ENCODE measurements at regions not wholly inside any gene's neighbourhood (a gene's known extent, or its start where the extent isn't known, plus 50 kb on each side); places are given as distances from the start of the nearest gene placed in this dataset.
"Not testable (repeated sequence)": the region's sequence is repeated elsewhere in the genome, so short reads cannot be mapped to it uniquely, and the experiment has no call there.

- not testable (repeated sequence) for DNase-seq (ENCODE audit: low read depth, low spot score)
These were observed 135.0 kb upstream of the ZNF658 start for GRCh38 chr9:66765531-66765930.

GRCh38 chr9:66771504-66771903 lies 129.0 kb upstream of the ZNF658 start:
- DNase-seq (ENCODE audit: low read depth, low spot score), result not testable (repeated sequence)

GRCh38 chr9:66774618-66775017 lies 125.9 kb upstream of the ZNF658 start:
- not testable (repeated sequence) for DNase-seq (ENCODE audit: low read depth, low spot score)

- DNase-seq (ENCODE audit: low read depth, low spot score), result not testable (repeated sequence)
These were observed 120.4 kb upstream of the ZNF658 start for GRCh38 chr9:66779944-66780661.

GRCh38 chr9:66781240-66781639 lies 119.3 kb upstream of the ZNF658 start:
- DNase-seq (ENCODE audit: low read depth, low spot score), result not testable (repeated sequence)

GRCh38 chr9:66782010-66782409 lies 118.5 kb upstream of the ZNF658 start:
- not testable (repeated sequence) for DNase-seq (ENCODE audit: low read depth, low spot score)

- not testable (repeated sequence) for DNase-seq (ENCODE audit: low read depth, low spot score)
These were observed 114.9 kb upstream of the ZNF658 start for GRCh38 chr9:66785603-66786002.

- not testable (repeated sequence) for DNase-seq (ENCODE audit: low read depth, low spot score)
These were observed 109.3 kb upstream of the ZNF658 start for GRCh38 chr9:66791092-66791750.

GRCh38 chr9:66794769-66795168 lies 105.8 kb upstream of the ZNF658 start:
- DNase-seq (ENCODE audit: low read depth, low spot score), result peak; percentile 40

- not testable (repeated sequence) for DNase-seq (ENCODE audit: low read depth, low spot score)
These were observed 104.6 kb upstream of the ZNF658 start for GRCh38 chr9:66795723-66796503.

- DNase-seq (ENCODE audit: low read depth, low spot score), result peak; percentile 7
These were observed 102.5 kb upstream of the ZNF658 start for GRCh38 chr9:66797905-66798616.

GRCh38 chr9:66803619-66804018 lies 96.9 kb upstream of the ZNF658 start:
- DNase-seq (ENCODE audit: low read depth, low spot score), result not testable (repeated sequence)

- not testable (repeated sequence) for DNase-seq (ENCODE audit: low read depth, low spot score)
These were observed 90.3 kb upstream of the ZNF658 start for GRCh38 chr9:66810247-66810646.

- not testable (repeated sequence) for DNase-seq (ENCODE audit: low read depth, low spot score)
These were observed 88.2 kb upstream of the ZNF658 start for GRCh38 chr9:66812367-66812766.

- not testable (repeated sequence) for DNase-seq (ENCODE audit: low read depth, low spot score)
These were observed 87.6 kb upstream of the ZNF658 start for GRCh38 chr9:66812967-66813366.

- DNase-seq (ENCODE audit: low read depth, low spot score), result not testable (repeated sequence)
These were observed 86.5 kb upstream of the ZNF658 start for GRCh38 chr9:66814038-66814437.

- DNase-seq (ENCODE audit: low read depth, low spot score), result not testable (repeated sequence)
These were observed 81.0 kb upstream of the ZNF658 start for GRCh38 chr9:66819510-66819909.

GRCh38 chr9:66820014-66820660 lies 80.4 kb upstream of the ZNF658 start:
- DNase-seq (ENCODE audit: low read depth, low spot score), result not testable (repeated sequence)

- not testable (repeated sequence) for DNase-seq (ENCODE audit: low read depth, low spot score)
These were observed 76.4 kb upstream of the ZNF658 start for GRCh38 chr9:66824169-66824568.

GRCh38 chr9:66829853-66830252 lies 70.7 kb upstream of the ZNF658 start:
- not testable (repeated sequence) for DNase-seq (ENCODE audit: low read depth, low spot score)
